HL-60 (cell line): ENCODE measurements at regions not wholly inside any gene's neighbourhood (a gene's known extent, or its start where the extent isn't known, plus 50 kb on each side); places are given as distances from the start of the nearest gene placed in this dataset.

Experiments used
- GABPA ChIP-seq: IDR thresholded peaks from 2 replicates; pipeline ENCODE4 v1.6.1; 2012; ENCODE audit warnings: low read depth
- POLR2AphosphoS5 ChIP-seq: IDR thresholded peaks from 2 replicates; pipeline ENCODE4 v1.6.1; 2012; ENCODE audit warnings: low read depth
- SPI1 ChIP-seq: IDR thresholded peaks from 2 replicates; pipeline ENCODE4 v1.6.1; 2012; ENCODE audit warnings: low read depth, mild to moderate bottlenecking, borderline replicate concordance
- TF ChIP-seq, protein P1 (sequence below): IDR thresholded peaks from one replicate; pipeline ENCODE4 v1.5.1; 2011; ENCODE audit warnings: low read length, control low read depth, inconsistent platforms; ENCODE audit not compliant: insufficient read depth
- TF ChIP-seq, protein P2 (sequence below): IDR thresholded peaks from 2 replicates; pipeline ENCODE4 v1.6.1; 2012; ENCODE audit warnings: low read depth; ENCODE audit not compliant: insufficient replicate concordance

DNA sequence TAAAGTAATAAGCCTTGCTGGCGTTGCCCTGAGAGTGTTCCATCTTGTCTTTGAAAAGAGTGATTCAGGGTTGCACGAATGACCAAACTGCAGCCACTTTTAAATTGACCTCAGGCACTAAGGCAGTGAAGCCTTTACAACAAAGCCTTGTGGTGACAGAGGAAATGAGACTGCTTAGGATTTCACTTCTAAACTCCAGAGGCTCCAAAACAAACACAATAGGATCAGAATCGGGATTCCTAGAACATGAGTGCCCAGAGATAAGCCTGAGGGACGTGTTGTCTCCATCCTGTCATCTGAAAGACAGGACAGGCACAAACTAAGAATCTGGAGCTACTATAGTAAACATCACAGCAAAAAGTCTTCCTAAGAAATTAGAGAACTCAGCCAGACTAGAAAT is 405.2 kb downstream of the PPARGC1A start:
- TF ChIP-seq, protein P1, sequence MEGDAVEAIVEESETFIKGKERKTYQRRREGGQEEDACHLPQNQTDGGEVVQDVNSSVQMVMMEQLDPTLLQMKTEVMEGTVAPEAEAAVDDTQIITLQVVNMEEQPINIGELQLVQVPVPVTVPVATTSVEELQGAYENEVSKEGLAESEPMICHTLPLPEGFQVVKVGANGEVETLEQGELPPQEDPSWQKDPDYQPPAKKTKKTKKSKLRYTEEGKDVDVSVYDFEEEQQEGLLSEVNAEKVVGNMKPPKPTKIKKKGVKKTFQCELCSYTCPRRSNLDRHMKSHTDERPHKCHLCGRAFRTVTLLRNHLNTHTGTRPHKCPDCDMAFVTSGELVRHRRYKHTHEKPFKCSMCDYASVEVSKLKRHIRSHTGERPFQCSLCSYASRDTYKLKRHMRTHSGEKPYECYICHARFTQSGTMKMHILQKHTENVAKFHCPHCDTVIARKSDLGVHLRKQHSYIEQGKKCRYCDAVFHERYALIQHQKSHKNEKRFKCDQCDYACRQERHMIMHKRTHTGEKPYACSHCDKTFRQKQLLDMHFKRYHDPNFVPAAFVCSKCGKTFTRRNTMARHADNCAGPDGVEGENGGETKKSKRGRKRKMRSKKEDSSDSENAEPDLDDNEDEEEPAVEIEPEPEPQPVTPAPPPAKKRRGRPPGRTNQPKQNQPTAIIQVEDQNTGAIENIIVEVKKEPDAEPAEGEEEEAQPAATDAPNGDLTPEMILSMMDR: no peak
- TF ChIP-seq POLR2AphosphoS5: no peak
- TF ChIP-seq, protein P2, sequence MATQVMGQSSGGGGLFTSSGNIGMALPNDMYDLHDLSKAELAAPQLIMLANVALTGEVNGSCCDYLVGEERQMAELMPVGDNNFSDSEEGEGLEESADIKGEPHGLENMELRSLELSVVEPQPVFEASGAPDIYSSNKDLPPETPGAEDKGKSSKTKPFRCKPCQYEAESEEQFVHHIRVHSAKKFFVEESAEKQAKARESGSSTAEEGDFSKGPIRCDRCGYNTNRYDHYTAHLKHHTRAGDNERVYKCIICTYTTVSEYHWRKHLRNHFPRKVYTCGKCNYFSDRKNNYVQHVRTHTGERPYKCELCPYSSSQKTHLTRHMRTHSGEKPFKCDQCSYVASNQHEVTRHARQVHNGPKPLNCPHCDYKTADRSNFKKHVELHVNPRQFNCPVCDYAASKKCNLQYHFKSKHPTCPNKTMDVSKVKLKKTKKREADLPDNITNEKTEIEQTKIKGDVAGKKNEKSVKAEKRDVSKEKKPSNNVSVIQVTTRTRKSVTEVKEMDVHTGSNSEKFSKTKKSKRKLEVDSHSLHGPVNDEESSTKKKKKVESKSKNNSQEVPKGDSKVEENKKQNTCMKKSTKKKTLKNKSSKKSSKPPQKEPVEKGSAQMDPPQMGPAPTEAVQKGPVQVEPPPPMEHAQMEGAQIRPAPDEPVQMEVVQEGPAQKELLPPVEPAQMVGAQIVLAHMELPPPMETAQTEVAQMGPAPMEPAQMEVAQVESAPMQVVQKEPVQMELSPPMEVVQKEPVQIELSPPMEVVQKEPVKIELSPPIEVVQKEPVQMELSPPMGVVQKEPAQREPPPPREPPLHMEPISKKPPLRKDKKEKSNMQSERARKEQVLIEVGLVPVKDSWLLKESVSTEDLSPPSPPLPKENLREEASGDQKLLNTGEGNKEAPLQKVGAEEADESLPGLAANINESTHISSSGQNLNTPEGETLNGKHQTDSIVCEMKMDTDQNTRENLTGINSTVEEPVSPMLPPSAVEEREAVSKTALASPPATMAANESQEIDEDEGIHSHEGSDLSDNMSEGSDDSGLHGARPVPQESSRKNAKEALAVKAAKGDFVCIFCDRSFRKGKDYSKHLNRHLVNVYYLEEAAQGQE: no peak
- TF ChIP-seq GABPA: no peak
- no peak for TF ChIP-seq SPI1
